Fibroblast of mammary gland (primary cell): ENCODE measurements at regions not wholly inside any gene's neighbourhood (a gene's known extent, or its start where the extent isn't known, plus 50 kb on each side); places are given as distances from the start of the nearest gene placed in this dataset.

Experiments used
- DNase-seq: peaks from one replicate; pipeline ENCODE4 v3.0.0-alpha.2; 2010; ENCODE audit warnings: low read depth
- H3K4me3 ChIP-seq: 2 replicates; pipeline ENCODE4 v1.5.1; 2011; ENCODE audit warnings: low read depth, mild to moderate bottlenecking, low read length, moderate library complexity; ENCODE audit not compliant: control insufficient read depth
- CTCF ChIP-seq: conservative IDR thresholded peaks from 2 replicates; pipeline ENCODE4 v1.5.1; 2011; ENCODE audit warnings: low read depth, low read length, inconsistent platforms; ENCODE audit not compliant: control insufficient read depth, insufficient read depth

- no peak for DNase-seq
- H3K4me3 ChIP-seq, result no peak overlapping the region
- no peak for TF ChIP-seq CTCF
Measured at GRCh38 chr3:28637742-28638141, 289.1 kb upstream of the AZI2 start.

- no peak for TF ChIP-seq CTCF
- DNase-seq, result no peak
- no peak overlapping the region for H3K4me3 ChIP-seq
Measured at GRCh38 chr3:28645149-28645548, 296.5 kb upstream of the AZI2 start.

- H3K4me3 ChIP-seq, result no peak overlapping the region
- no peak for DNase-seq
- no peak for TF ChIP-seq CTCF
Measured at GRCh38 chr3:28646435-28646834, 297.8 kb upstream of the AZI2 start.

GRCh38 chr3:28649266-28649665 is 300.6 kb upstream of the AZI2 start:
- H3K4me3 ChIP-seq, result no peak overlapping the region
- TF ChIP-seq CTCF, result no peak
- no peak for DNase-seq

GRCh38 chr3:28651159-28651558 is 302.5 kb upstream of the AZI2 start:
- no peak overlapping the region for H3K4me3 ChIP-seq
- TF ChIP-seq CTCF, result no peak
- DNase-seq, result peak; percentile 65

- no peak for TF ChIP-seq CTCF
- no peak for DNase-seq
- no peak overlapping the region for H3K4me3 ChIP-seq
Measured at GRCh38 chr3:28664123-28664522, 315.5 kb upstream of the AZI2 start.
